ENCODE measurements at regions not wholly inside any gene's neighbourhood (a gene's known extent, or its start where the extent isn't known, plus 50 kb on each side); places are given as distances from the start of the nearest gene placed in this dataset.

DNA sequence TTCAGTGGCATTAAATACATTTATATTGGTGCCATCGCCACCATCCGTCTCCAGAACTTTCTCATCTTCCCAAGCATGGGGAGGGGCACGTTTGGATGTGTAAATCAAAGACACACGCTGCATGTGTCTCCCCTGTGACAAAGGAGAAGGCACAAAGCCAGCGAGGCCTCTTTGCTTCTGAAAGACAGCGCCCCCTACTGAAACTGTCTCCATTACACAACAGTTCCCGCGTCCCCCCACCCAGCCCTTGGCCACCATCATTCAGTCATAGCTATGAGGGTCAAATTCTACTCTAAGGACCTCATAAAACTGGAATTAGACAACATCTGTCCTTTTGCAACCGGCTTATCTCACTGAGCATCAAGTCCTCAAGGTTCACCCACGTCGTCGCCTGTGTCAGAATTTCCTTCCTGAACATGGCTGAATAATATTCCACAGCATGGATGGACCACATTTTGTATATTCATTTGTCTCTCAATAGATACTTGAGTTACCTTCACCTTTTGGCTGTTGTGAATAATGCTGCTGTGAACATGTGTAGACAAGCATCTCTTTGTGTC is 64.8 kb downstream of the IGF2 start:
- peak; percentile 10 for DNase-seq (ENCODE audit: low spot score)
- ChIA-PET CTCF (ENCODE audit: unreplicated experiment) (no interaction called here), POLR2A (no interaction called here)
- Histone ChIP-seq H3K79me2 (ENCODE audit: insufficient read depth, low read depth, low read length) (no peaks in the 10 kb centered on the region), H3K4me2 (ENCODE audit: low read length) (no peak overlapping the region), H2AFZ (ENCODE audit: low read length) (no peak overlapping the region), H3K9me2 (ENCODE audit: insufficient read depth, low read length) (no peaks in the 10 kb centered on the region), H3K27ac (ENCODE audit: low read depth, low read length, poor library complexity, severe bottlenecking) (no peak overlapping the region), H3K4me3 (ENCODE audit: low read depth, low read length, poor library complexity, severe bottlenecking) (no peak overlapping the region), H3K9me3 (ENCODE audit: low read length) (no peaks in the 10 kb centered on the region), H3K36me3 (ENCODE audit: insufficient read depth, low read length) (no peaks in the 10 kb centered on the region), H3K4me1 (ENCODE audit: insufficient read depth, low read length, poor library complexity, severe bottlenecking) (no peaks in the 10 kb centered on the region), H4K20me1 (ENCODE audit: insufficient read depth, low read length) (no peaks in the 10 kb centered on the region)
- TF ChIP-seq CTCF (conservative IDR thresholded peaks at IDR 0.05; ENCODE audit: low read length) = peak; percentile 72
- no peak for TF ChIP-seq EZH2phosphoT487 (IDR thresholded peaks at IDR 0.05; ENCODE audit: borderline replicate concordance, low read depth, low read length)
- no TSS peak for BruUV-seq (replicated peaks)
- intact Hi-C loops (cut with micrococcal nuclease; ENCODE audit: unreplicated experiment) = no loop called here

GRCh38 chr11:2072551-2073261 is 66.5 kb downstream of the IGF2 start:
- Histone ChIP-seq H3K4me3 (ENCODE audit: low read depth, low read length, poor library complexity, severe bottlenecking) (no peak overlapping the region), H2AFZ (ENCODE audit: low read length) (no peak overlapping the region), H3K79me2 (ENCODE audit: insufficient read depth, low read depth, low read length) (no peaks in the 10 kb centered on the region), H3K9me3 (ENCODE audit: low read length) (no peaks in the 10 kb centered on the region), H3K27ac (ENCODE audit: low read depth, low read length, poor library complexity, severe bottlenecking) (no peak overlapping the region), H3K36me3 (ENCODE audit: insufficient read depth, low read length) (no peaks in the 10 kb centered on the region), H3K4me1 (ENCODE audit: insufficient read depth, low read length, poor library complexity, severe bottlenecking) (no peaks in the 10 kb centered on the region), H4K20me1 (ENCODE audit: insufficient read depth, low read length) (no peaks in the 10 kb centered on the region), H3K9me2 (ENCODE audit: insufficient read depth, low read length) (no peaks in the 10 kb centered on the region), H3K4me2 (ENCODE audit: low read length) (no peak overlapping the region)
- no TSS peak for BruUV-seq (replicated peaks)
- ChIA-PET CTCF (ENCODE audit: unreplicated experiment) (no interaction called here), POLR2A (no interaction called here)
- intact Hi-C loops (cut with micrococcal nuclease; ENCODE audit: unreplicated experiment) = no loop called here
- TF ChIP-seq EZH2phosphoT487 (IDR thresholded peaks at IDR 0.05; ENCODE audit: borderline replicate concordance, low read depth, low read length) (no peak), CTCF (conservative IDR thresholded peaks at IDR 0.05; ENCODE audit: low read length) (no peak)
- no peak for DNase-seq (ENCODE audit: low spot score)

DNA sequence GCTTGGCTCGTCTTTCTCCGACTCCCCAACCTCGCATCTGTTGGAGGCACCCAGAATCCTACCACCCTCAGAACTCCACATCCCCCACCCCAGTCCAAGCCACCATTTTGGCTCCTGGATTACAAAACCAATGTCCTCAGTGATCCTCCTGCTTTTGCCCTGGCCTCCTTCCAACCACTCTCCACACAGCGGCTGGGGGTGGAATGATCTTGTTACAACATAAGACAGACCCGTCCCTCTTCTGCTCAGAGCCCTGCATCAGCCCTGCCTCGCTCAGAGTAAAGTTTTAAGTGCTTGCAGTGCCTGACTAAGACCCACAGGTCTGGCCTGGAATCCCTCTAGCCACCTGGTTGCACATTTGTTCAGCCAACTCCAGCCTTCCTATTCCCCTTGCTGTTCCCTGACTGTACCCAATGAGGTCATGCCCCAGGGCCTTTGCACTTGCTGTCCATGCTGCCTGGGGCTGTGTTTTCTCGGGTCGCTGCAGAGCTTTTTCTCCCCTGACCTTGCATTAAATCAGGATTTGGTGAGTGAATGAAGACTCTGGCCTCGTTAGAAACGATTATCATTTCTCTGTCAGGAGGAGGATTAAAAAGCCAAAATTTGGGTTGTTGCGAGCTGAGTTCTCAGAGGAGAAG is 67.3 kb downstream of the IGF2 start:
- H3K36me3 ChIP-seq (ENCODE audit: insufficient read depth, low read length) = no peaks in the 10 kb centered on the region
- no peaks in the 10 kb centered on the region for H3K9me3 ChIP-seq (ENCODE audit: low read length)
- H3K27ac ChIP-seq (ENCODE audit: low read depth, low read length, poor library complexity, severe bottlenecking) = no peak overlapping the region
- no peak for DNase-seq (ENCODE audit: low spot score)
- H3K79me2 ChIP-seq (ENCODE audit: insufficient read depth, low read depth, low read length) = no peaks in the 10 kb centered on the region
- no peaks in the 10 kb centered on the region for H3K4me1 ChIP-seq (ENCODE audit: insufficient read depth, low read length, poor library complexity, severe bottlenecking)
- H4K20me1 ChIP-seq (ENCODE audit: insufficient read depth, low read length) = no peaks in the 10 kb centered on the region
- ChIA-PET POLR2A (no interaction called here), CTCF (ENCODE audit: unreplicated experiment) (no interaction called here)
- no peak overlapping the region for H2AFZ ChIP-seq (ENCODE audit: low read length)
- H3K4me3 ChIP-seq (ENCODE audit: low read depth, low read length, poor library complexity, severe bottlenecking) = no peak overlapping the region
- intact Hi-C loops (cut with micrococcal nuclease; ENCODE audit: unreplicated experiment) = no loop called here
- BruUV-seq (replicated peaks) = no TSS peak
- no peaks in the 10 kb centered on the region for H3K9me2 ChIP-seq (ENCODE audit: insufficient read depth, low read length)
- no peak overlapping the region for H3K4me2 ChIP-seq (ENCODE audit: low read length)
- TF ChIP-seq EZH2phosphoT487 (IDR thresholded peaks at IDR 0.05; ENCODE audit: borderline replicate concordance, low read depth, low read length) = no peak
- no peak for TF ChIP-seq CTCF (conservative IDR thresholded peaks at IDR 0.05; ENCODE audit: low read length)
